ENCODE measurements at regions not wholly inside any gene's neighbourhood (a gene's known extent, or its start where the extent isn't known, plus 50 kb on each side); places are given as distances from the start of the nearest gene placed in this dataset.
"Not testable (repeated sequence)": the region's sequence is repeated elsewhere in the genome, so short reads cannot be mapped to it uniquely, and the experiment has no call there.

DNA sequence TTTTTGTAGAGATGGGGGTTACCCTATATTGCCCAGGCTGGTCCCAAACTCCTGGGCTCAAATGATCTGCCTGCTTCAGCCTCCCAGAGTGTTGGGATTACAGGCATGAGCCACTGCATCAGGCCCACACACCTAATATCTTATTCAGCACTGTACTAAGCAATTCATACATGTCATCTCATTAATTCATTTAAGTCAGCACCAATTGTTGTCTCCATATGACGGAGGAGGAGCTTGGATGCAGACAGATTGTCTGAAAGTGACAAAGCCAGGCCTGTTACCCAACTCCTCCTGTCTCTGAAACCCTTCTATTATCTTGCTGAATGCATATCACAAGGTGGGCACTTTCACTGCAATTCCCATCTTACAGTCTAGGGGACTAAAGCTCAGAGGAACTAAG is 57.5 kb upstream of the ALX4 start:
- Histone ChIP-seq H3K36me3 (no peaks in the 10 kb centered on the region), H3K4me1 (no peaks in the 10 kb centered on the region), H3K9me3 (no peaks in the 10 kb centered on the region), H3K27me3 (no peaks in the 10 kb centered on the region), H3K27ac (no peak overlapping the region), H3K4me3 (no peak overlapping the region)
- intact Hi-C loops (cut with DNase I; ENCODE audit: low total_unique reads), result no loop called here
- TF ChIP-seq POLR2A (IDR thresholded peaks at IDR 0.05) (no peak), POLR2AphosphoS5 (IDR thresholded peaks at IDR 0.05) (no peak)
- TF ChIP-seq, protein P1, sequence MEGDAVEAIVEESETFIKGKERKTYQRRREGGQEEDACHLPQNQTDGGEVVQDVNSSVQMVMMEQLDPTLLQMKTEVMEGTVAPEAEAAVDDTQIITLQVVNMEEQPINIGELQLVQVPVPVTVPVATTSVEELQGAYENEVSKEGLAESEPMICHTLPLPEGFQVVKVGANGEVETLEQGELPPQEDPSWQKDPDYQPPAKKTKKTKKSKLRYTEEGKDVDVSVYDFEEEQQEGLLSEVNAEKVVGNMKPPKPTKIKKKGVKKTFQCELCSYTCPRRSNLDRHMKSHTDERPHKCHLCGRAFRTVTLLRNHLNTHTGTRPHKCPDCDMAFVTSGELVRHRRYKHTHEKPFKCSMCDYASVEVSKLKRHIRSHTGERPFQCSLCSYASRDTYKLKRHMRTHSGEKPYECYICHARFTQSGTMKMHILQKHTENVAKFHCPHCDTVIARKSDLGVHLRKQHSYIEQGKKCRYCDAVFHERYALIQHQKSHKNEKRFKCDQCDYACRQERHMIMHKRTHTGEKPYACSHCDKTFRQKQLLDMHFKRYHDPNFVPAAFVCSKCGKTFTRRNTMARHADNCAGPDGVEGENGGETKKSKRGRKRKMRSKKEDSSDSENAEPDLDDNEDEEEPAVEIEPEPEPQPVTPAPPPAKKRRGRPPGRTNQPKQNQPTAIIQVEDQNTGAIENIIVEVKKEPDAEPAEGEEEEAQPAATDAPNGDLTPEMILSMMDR (IDR thresholded peaks at IDR 0.05), result no peak
- DNase-seq (ENCODE audit: low spot score in 2 of 2), result no peak

DNA sequence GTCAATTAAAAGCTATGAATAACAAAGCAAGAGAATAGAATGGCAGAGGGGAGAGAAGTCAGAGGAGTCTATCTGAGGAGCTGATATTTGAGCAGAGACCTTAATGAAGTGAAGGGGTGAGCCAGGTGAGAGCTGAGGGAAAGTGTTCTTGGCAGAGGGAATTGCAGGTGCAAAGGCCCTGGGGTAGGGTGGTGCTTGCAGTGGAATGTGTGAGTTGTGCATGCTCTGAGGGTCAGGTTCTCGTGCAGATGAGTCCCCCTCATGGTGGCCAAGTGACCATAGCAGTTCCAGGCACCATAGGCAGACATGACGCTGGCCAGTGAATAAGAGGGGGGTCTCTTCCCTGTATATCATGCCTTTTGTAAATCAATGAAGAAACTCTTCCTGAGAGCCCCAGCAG is 58.9 kb upstream of the ALX4 start:
- H3K9me3 ChIP-seq, result no peaks in the 10 kb centered on the region
- H3K27ac ChIP-seq, result no peak overlapping the region
- no peaks in the 10 kb centered on the region for H3K27me3 ChIP-seq
- intact Hi-C loops (cut with DNase I; ENCODE audit: low total_unique reads), result no loop called here
- H3K4me3 ChIP-seq, result no peak overlapping the region
- no peak for DNase-seq (ENCODE audit: low spot score in 2 of 2)
- no peak for TF ChIP-seq POLR2AphosphoS5 (IDR thresholded peaks at IDR 0.05)
- TF ChIP-seq, protein P1 (IDR thresholded peaks at IDR 0.05), result no peak
- H3K4me1 ChIP-seq, result no peaks in the 10 kb centered on the region
- H3K36me3 ChIP-seq, result no peaks in the 10 kb centered on the region

DNA sequence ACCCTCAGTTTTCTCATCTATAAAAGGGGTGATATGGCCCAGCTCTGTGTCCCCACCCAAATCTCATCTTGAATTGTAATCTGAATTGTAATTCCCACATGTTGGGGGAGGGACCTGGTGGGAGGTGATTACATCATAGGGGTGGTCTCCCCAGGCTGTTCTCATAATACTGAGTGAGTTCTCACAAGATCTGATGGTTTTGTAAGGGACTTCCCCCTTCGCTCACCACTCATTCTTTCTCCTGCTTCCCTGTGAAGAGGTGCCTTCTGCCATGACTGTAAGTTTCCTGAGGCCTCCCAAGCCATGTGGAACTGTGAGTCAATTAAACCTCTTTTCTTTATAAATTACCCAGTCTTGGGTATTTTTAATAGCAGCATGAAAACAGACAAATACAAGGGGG is 61.1 kb upstream of the ALX4 start:
- H3K27ac ChIP-seq; H3K4me1 ChIP-seq; DNase-seq (ENCODE audit: low spot score in 2 of 2); H3K36me3 ChIP-seq; H3K9me3 ChIP-seq; intact Hi-C loops (cut with DNase I; ENCODE audit: low total_unique reads); H3K4me3 ChIP-seq; H3K27me3 ChIP-seq: not testable (repeated sequence)

DNA sequence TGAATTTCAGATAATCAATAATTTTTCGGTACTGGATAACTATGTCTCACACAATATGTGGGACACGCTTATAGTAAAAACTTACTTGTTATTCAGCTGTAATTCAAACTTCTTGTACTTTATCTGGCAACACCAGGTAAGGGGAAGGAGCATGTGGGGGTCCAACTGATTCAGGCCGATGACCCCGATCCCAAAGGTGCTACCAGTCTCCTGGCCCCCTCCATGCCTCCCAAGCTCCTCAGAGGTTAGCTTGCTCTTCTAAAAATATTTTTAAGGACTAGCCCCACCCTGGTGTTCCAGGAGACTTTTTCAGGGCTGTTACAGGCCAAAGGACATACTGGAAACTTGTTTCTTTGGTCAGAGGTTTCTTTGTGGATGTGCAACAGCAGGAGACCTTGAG is 61.8 kb upstream of the ALX4 start:
- Histone ChIP-seq H3K36me3 (no peaks in the 10 kb centered on the region), H3K27ac (no peak overlapping the region), H3K27me3 (no peaks in the 10 kb centered on the region), H3K9me3 (no peaks in the 10 kb centered on the region), H3K4me1 (no peaks in the 10 kb centered on the region), H3K4me3 (no peak overlapping the region)
- no peak for DNase-seq (ENCODE audit: low spot score in 2 of 2)
- no peak for TF ChIP-seq POLR2AphosphoS5 (IDR thresholded peaks at IDR 0.05)
- no peak for TF ChIP-seq POLR2A (IDR thresholded peaks at IDR 0.05)
- TF ChIP-seq, protein P1 (IDR thresholded peaks at IDR 0.05), result no peak
- intact Hi-C loops (cut with DNase I; ENCODE audit: low total_unique reads), result no loop called here

DNA sequence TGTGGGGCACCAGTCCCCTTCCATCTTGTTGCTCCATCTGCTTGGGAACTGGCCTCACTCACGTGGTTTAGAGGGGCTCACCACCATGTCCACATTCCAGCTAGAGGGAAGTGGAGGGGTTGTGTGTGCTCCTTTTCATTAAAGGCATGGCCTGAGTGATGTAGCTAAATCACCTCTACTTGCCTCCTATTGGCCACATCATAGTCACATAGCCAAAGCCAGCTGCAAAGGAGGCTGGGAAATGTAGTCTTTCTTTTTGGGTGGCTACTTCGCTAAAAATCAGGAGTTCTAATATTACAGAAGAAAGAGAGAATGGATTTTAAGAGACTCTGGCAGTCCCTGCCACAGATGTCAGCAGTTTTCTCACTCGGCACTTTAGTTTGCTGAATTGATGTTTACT is 63.0 kb upstream of the ALX4 start:
- H3K4me1 ChIP-seq, result no peaks in the 10 kb centered on the region
- no peaks in the 10 kb centered on the region for H3K27me3 ChIP-seq
- no peak for DNase-seq (ENCODE audit: low spot score in 2 of 2)
- TF ChIP-seq, protein P1 (IDR thresholded peaks at IDR 0.05), result no peak
- TF ChIP-seq POLR2A (IDR thresholded peaks at IDR 0.05) (no peak), POLR2AphosphoS5 (IDR thresholded peaks at IDR 0.05) (no peak)
- H3K27ac ChIP-seq, result no peak overlapping the region
- peaks cover 7% of the 10 kb centered on the region in 2 donors for H3K9me3 ChIP-seq
- H3K4me3 ChIP-seq, result no peak overlapping the region
- H3K36me3 ChIP-seq, result no peaks in the 10 kb centered on the region
- intact Hi-C loops (cut with DNase I; ENCODE audit: low total_unique reads), result no loop called here

DNA sequence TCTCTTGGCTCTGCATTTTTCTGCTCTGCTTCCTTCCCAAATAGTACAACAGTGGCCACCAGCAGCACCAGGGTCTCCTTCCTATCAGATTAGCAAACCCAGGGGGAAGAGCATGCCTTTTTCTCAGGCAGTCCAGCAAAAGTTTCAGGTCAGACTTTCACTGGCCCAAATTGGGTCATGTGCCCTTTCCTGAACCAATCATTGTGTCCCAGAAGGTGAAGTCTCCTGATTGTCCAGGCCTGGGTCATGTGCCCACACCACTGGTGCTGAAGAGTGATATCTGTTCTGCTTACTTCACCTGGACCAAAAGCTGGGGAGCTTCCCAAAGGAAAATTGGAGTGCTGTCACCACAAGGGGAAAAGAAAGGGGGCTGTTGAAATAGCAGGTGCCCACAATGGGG is 64.1 kb upstream of the ALX4 start:
- peaks cover 7% of the 10 kb centered on the region in 2 donors for H3K9me3 ChIP-seq
- no peaks in the 10 kb centered on the region for H3K36me3 ChIP-seq
- DNase-seq (ENCODE audit: low spot score in 2 of 2), result no peak
- H3K27me3 ChIP-seq, result no peaks in the 10 kb centered on the region
- H3K27ac ChIP-seq, result no peak overlapping the region
- no peak for TF ChIP-seq POLR2A (IDR thresholded peaks at IDR 0.05)
- TF ChIP-seq POLR2AphosphoS5 (IDR thresholded peaks at IDR 0.05), result no peak
- TF ChIP-seq, protein P1 (IDR thresholded peaks at IDR 0.05), result no peak
- H3K4me1 ChIP-seq, result no peaks in the 10 kb centered on the region
- H3K4me3 ChIP-seq, result no peak overlapping the region
- intact Hi-C loops (cut with DNase I; ENCODE audit: low total_unique reads), result no loop called here
